NB4 (cell line): ENCODE measurements at regions not wholly inside any gene's neighbourhood (a gene's known extent, or its start where the extent isn't known, plus 50 kb on each side); places are given as distances from the start of the nearest gene placed in this dataset.

ENCODE experiments used
- DNase-seq: peaks from one replicate; pipeline ENCODE4 v3.0.0; 2010; ENCODE audit warnings: low read depth
- H3K4me3 ChIP-seq: one replicate; pipeline ENCODE4 v1.5.1; 2011; ENCODE audit warnings: mild to moderate bottlenecking, low read depth, low read length, moderate library complexity
- MYC ChIP-seq: IDR thresholded peaks from 2 replicates; pipeline ENCODE4 v1.6.1; 2011; ENCODE audit warnings: low read depth, low read length
- POLR2A ChIP-seq: IDR thresholded peaks from 2 replicates; pipeline ENCODE4 v1.6.1; 2011; ENCODE audit warnings: mild to moderate bottlenecking; ENCODE audit not compliant: insufficient read length; ENCODE audit errors: extremely low read depth
- TF ChIP-seq, protein P1 (sequence below): IDR thresholded peaks from 2 replicates; pipeline ENCODE4 v1.6.1; 2011; ENCODE audit warnings: low read depth, low read length
- TF ChIP-seq, protein P2 (sequence below): IDR thresholded peaks from one replicate; pipeline ENCODE4 v1.5.1; 2012; ENCODE audit warnings: low read depth, low read length

DNA sequence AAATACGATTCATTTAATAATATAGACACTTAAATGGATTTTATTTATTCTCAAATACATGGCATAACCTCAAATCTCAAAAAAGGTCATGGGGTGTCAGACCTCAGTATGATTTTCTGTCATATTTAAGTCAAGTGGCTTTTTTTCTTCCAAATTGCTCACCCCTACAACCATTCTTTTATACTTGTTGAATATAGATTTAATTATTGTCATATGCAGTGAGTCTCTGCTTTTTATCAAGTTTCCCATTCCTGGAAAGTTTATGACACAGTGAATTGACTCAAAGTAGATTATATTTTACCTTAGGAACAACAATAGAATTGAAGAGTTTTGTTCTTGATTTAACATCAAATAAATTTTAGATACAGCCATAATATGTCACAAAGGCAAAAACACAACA, 59.5 kb upstream of the IRF2BP2 start:
- no peak overlapping the region for H3K4me3 ChIP-seq
- DNase-seq, result no peak
- TF ChIP-seq MYC (no peak), POLR2A (no peak)
- TF ChIP-seq, protein P1, sequence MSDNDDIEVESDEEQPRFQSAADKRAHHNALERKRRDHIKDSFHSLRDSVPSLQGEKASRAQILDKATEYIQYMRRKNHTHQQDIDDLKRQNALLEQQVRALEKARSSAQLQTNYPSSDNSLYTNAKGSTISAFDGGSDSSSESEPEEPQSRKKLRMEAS, result no peak
- TF ChIP-seq, protein P2, sequence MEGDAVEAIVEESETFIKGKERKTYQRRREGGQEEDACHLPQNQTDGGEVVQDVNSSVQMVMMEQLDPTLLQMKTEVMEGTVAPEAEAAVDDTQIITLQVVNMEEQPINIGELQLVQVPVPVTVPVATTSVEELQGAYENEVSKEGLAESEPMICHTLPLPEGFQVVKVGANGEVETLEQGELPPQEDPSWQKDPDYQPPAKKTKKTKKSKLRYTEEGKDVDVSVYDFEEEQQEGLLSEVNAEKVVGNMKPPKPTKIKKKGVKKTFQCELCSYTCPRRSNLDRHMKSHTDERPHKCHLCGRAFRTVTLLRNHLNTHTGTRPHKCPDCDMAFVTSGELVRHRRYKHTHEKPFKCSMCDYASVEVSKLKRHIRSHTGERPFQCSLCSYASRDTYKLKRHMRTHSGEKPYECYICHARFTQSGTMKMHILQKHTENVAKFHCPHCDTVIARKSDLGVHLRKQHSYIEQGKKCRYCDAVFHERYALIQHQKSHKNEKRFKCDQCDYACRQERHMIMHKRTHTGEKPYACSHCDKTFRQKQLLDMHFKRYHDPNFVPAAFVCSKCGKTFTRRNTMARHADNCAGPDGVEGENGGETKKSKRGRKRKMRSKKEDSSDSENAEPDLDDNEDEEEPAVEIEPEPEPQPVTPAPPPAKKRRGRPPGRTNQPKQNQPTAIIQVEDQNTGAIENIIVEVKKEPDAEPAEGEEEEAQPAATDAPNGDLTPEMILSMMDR, result no peak

DNA sequence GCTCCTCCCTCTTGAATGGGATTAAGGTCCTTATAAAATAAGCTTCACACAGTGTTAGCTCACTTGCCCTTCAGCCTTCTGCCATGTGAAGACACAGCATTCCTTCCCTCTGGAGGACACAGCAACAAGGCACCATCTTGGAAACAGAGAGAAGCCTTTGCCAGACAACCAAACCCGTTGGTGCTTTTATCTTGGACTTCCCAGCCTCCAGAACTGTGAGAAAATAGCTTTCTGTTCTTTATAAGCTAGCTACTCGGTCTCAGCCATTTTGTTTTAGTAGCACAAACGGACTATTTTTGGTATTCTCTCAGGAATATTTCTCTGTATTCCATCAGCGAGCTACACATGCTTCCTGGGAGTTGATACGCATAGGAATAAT, 58.6 kb upstream of the IRF2BP2 start:
- no peak for DNase-seq
- no peak for TF ChIP-seq POLR2A
- TF ChIP-seq MYC, result no peak
- TF ChIP-seq, protein P1, result no peak
- no peak overlapping the region for H3K4me3 ChIP-seq

DNA sequence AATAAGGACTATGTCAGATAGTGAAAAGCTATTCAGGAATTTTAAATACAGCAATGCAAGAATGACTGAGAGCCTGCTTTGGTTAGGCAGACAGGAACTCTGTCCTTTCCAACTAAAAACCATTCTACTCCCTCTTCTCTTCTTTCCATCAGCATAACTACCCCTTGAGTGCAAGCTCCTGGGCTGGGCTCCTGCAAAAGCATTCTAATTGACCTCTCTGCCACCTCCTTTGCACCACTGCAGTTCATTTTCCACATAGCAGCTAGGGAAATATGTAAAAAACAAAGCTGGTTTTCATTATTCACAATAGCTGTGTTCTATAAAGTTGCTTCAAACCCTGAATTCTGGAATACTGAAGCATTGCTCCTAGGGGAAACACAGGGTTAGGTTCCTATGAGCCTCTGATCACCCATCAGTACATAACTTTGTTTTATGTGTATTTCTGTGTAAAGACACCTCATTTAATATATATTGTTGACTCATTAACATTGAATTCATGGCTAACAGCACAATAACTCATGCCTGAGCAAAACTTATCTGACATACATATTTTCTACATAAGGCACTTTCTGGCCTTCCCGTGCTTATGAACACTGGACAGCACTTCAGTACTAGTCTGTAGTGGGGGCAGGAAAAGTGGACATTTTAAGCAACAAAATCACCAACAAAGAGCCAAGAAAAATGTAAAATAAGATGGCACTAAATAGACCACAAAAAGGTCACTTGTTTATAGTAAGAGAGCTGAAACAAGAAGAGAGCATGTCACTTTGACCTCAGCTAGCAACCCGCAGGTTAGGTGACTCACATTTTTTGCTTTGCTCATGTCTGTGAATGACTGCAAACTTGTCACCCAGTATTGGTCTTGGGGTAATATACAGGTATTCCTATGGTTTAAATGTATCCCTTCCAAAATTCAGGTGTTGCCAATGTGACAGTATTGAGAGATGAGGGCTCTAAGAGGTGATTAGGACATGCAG, 57.9 kb upstream of the IRF2BP2 start:
- TF ChIP-seq MYC (no peak), POLR2A (no peak)
- TF ChIP-seq, protein P2, result no peak
- TF ChIP-seq, protein P1, result no peak
- H3K4me3 ChIP-seq, result no peak overlapping the region
- DNase-seq, result no peak

DNA sequence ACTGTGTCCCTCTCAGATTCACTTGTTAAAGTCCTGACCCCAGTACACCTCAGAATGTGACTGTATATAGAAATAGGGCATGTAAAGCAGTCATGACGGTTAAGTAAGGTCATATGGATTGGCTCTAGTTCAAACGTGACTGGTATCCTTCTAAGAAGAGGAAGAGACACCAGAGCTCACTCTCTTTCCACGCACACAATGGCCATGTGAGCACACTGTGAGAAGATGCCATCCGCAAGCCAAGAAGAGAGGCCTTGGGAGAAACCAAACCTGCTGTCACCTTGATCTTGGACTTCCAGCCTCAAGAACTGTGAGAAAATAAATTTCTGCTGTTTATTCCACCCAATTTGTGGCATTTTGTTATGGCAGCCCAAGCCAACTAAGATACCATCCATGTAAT, 56.8 kb upstream of the IRF2BP2 start:
- H3K4me3 ChIP-seq, result no peak overlapping the region
- DNase-seq, result no peak
- TF ChIP-seq, protein P2, result no peak
- TF ChIP-seq POLR2A, result no peak
- TF ChIP-seq, protein P1, result no peak
- TF ChIP-seq MYC, result no peak

DNA sequence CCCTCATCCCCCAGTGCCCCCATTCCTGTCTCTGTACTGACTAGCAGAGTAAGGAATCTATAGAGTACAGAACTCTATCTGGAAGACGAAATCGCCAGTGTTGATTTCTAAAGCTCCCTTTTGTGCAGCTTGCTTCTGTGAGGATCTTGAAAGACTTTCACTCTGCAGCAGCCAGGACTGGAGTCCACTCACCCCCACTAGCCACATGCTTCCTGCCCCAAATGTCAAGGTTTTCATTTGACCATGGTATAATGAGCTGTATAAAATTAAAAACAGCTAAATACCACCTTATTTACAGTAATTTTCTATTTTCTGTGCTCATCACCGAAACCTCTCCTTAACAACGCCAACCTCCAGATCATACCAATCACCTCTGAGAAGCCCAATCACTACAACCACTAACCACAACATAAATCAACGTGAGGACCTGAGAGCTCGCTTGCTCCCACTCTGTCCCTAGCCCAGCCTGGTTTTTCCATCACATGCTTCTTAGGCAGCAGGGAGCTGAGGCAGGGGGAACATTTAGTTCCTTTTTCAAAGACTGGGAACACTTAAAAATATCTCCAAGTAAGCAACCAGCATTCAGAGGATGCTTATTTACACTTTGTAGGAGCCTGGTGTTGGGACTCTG, 56.1 kb upstream of the IRF2BP2 start:
- DNase-seq, result no peak
- TF ChIP-seq, protein P1, result no peak
- TF ChIP-seq, protein P2, result no peak
- TF ChIP-seq MYC, result no peak
- no peak overlapping the region for H3K4me3 ChIP-seq

DNA sequence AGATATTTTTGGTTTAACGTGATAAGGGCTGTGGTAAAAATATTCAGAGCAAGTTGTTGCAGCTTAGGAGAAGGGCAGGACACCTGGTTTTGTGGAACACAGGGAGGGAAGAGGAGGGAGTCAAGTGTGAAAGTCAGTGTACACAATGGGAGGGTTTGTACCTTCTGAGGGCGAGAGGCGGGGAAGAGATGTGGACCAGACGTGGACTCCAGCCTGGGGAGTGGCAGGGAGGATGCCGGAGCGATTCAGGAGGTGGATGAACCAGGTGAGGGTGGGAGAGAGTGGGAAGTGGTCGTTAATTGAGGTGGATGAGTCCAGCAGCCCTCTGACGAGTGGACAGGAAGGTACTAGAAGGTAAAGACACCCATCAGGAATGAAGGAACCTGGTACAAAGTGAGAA, 52.2 kb upstream of the IRF2BP2 start:
- no peak for DNase-seq
- H3K4me3 ChIP-seq, result no peak overlapping the region
- TF ChIP-seq POLR2A (no peak), MYC (no peak)
- TF ChIP-seq, protein P1, result no peak
- TF ChIP-seq, protein P2, result no peak
